Activated naive CD8-positive, alpha-beta T cell (primary cell): ENCODE measurements at regions not wholly inside any gene's neighbourhood (a gene's known extent, or its start where the extent isn't known, plus 50 kb on each side); places are given as distances from the start of the nearest gene placed in this dataset.
A peak's percentile ranks its signal among the peaks of the same experiment; 100 is the strongest.

Source experiments
- H3K27ac Mint-ChIP-seq: one replicate; pipeline ENCODE4 v1.8.0; 2021; ENCODE audit warnings: mixed read lengths
- H3K27me3 Mint-ChIP-seq: one replicate; pipeline ENCODE4 v1.8.0; 2021; ENCODE audit warnings: mixed read lengths
- H3K36me3 Mint-ChIP-seq: one replicate; pipeline ENCODE4 v1.8.0; 2021; ENCODE audit warnings: mixed read lengths
- H3K4me1 Mint-ChIP-seq: one replicate; pipeline ENCODE4 v1.8.0; 2021; ENCODE audit warnings: low read depth, mixed read lengths
- H3K4me3 Mint-ChIP-seq: one replicate; pipeline ENCODE4 v1.8.0; 2021; ENCODE audit warnings: mild to moderate bottlenecking, mixed read lengths
- H3K9me3 Mint-ChIP-seq: one replicate; pipeline ENCODE4 v1.8.0; 2021; ENCODE audit warnings: low read depth, mixed read lengths

- Mint-ChIP-seq H3K4me3 (no peak overlapping the region), H3K27ac (peak overlapping the region; percentile 70), H3K27me3 (no peaks in the 10 kb centered on the region), H3K4me1 (peaks cover 52% of the 10 kb centered on the region), H3K9me3 (no peaks in the 10 kb centered on the region), H3K36me3 (no peaks in the 10 kb centered on the region)
Measured at GRCh38 chr12:132439333-132439904, 50.5 kb upstream of the FBRSL1 start.

- Mint-ChIP-seq H3K4me1 (peaks cover 49% of the 10 kb centered on the region), H3K27ac (no peak overlapping the region), H3K36me3 (no peaks in the 10 kb centered on the region), H3K27me3 (no peaks in the 10 kb centered on the region), H3K9me3 (no peaks in the 10 kb centered on the region), H3K4me3 (no peak overlapping the region)
Measured at GRCh38 chr12:132438726-132439125, 51.2 kb upstream of the FBRSL1 start.

GRCh38 chr12:132437943-132438700, 51.8 kb upstream of the FBRSL1 start:
- Mint-ChIP-seq H3K9me3 (no peaks in the 10 kb centered on the region), H3K4me3 (peak overlapping the region; percentile 56), H3K4me1 (peaks cover 46% of the 10 kb centered on the region), H3K27me3 (no peaks in the 10 kb centered on the region), H3K36me3 (no peaks in the 10 kb centered on the region), H3K27ac (peak overlapping the region; percentile 72)

- Mint-ChIP-seq H3K36me3 (no peaks in the 10 kb centered on the region), H3K27me3 (no peaks in the 10 kb centered on the region), H3K9me3 (no peaks in the 10 kb centered on the region), H3K4me3 (no peak overlapping the region), H3K27ac (no peak overlapping the region), H3K4me1 (peaks cover 44% of the 10 kb centered on the region)
Measured at GRCh38 chr12:132437252-132437932, 52.6 kb upstream of the FBRSL1 start.

GRCh38 chr12:132436791-132437251, 53.1 kb upstream of the FBRSL1 start:
- H3K36me3 Mint-ChIP-seq = no peaks in the 10 kb centered on the region
- H3K4me3 Mint-ChIP-seq = no peak overlapping the region
- H3K9me3 Mint-ChIP-seq = no peaks in the 10 kb centered on the region
- no peaks in the 10 kb centered on the region for H3K27me3 Mint-ChIP-seq
- no peak overlapping the region for H3K27ac Mint-ChIP-seq
- peaks cover 44% of the 10 kb centered on the region for H3K4me1 Mint-ChIP-seq

- H3K4me1 Mint-ChIP-seq = peaks cover 45% of the 10 kb centered on the region
- H3K4me3 Mint-ChIP-seq = peak overlapping the region; percentile 30
- H3K36me3 Mint-ChIP-seq = no peaks in the 10 kb centered on the region
- no peaks in the 10 kb centered on the region for H3K27me3 Mint-ChIP-seq
- no peaks in the 10 kb centered on the region for H3K9me3 Mint-ChIP-seq
- H3K27ac Mint-ChIP-seq = no peak overlapping the region
Measured at GRCh38 chr12:132435486-132436187, 54.3 kb upstream of the FBRSL1 start.

- peaks cover 46% of the 10 kb centered on the region for H3K4me1 Mint-ChIP-seq
- no peaks in the 10 kb centered on the region for H3K9me3 Mint-ChIP-seq
- no peak overlapping the region for H3K4me3 Mint-ChIP-seq
- H3K27me3 Mint-ChIP-seq = no peaks in the 10 kb centered on the region
- H3K27ac Mint-ChIP-seq = no peak overlapping the region
- H3K36me3 Mint-ChIP-seq = no peaks in the 10 kb centered on the region
Measured at GRCh38 chr12:132433641-132434395, 56.1 kb upstream of the FBRSL1 start.

- no peak overlapping the region for H3K4me3 Mint-ChIP-seq
- H3K4me1 Mint-ChIP-seq = peaks cover 42% of the 10 kb centered on the region
- no peaks in the 10 kb centered on the region for H3K36me3 Mint-ChIP-seq
Measured at GRCh38 chr12:132432721-132433577, 57.0 kb upstream of the FBRSL1 start.

GRCh38 chr12:132432126-132432705, 57.7 kb upstream of the FBRSL1 start:
- H3K4me3 Mint-ChIP-seq = no peak overlapping the region
- H3K27me3 Mint-ChIP-seq = no peaks in the 10 kb centered on the region
- no peaks in the 10 kb centered on the region for H3K36me3 Mint-ChIP-seq
- H3K27ac Mint-ChIP-seq = no peak overlapping the region
- H3K4me1 Mint-ChIP-seq = peaks cover 40% of the 10 kb centered on the region
- no peaks in the 10 kb centered on the region for H3K9me3 Mint-ChIP-seq

More at GRCh38 chr12:132432721-132433577, 57.0 kb upstream of the FBRSL1 start:
- H3K27me3 Mint-ChIP-seq = no peaks in the 10 kb centered on the region
- H3K9me3 Mint-ChIP-seq = no peaks in the 10 kb centered on the region
- no peak overlapping the region for H3K27ac Mint-ChIP-seq

- H3K9me3 Mint-ChIP-seq = no peaks in the 10 kb centered on the region
- H3K27me3 Mint-ChIP-seq = no peaks in the 10 kb centered on the region
- H3K4me3 Mint-ChIP-seq = no peak overlapping the region
- H3K36me3 Mint-ChIP-seq = no peaks in the 10 kb centered on the region
- peaks cover 33% of the 10 kb centered on the region for H3K4me1 Mint-ChIP-seq
- H3K27ac Mint-ChIP-seq = no peak overlapping the region
Measured at GRCh38 chr12:132430838-132431774, 58.8 kb upstream of the FBRSL1 start.

- Mint-ChIP-seq H3K4me3 (peak overlapping the region; percentile 44), H3K27me3 (no peaks in the 10 kb centered on the region), H3K4me1 (peaks cover 30% of the 10 kb centered on the region), H3K9me3 (no peaks in the 10 kb centered on the region), H3K36me3 (no peaks in the 10 kb centered on the region), H3K27ac (no peak overlapping the region)
Measured at GRCh38 chr12:132429946-132430643, 59.9 kb upstream of the FBRSL1 start.

GRCh38 chr12:132429602-132429945, 60.4 kb upstream of the FBRSL1 start:
- Mint-ChIP-seq H3K27ac (no peak overlapping the region), H3K9me3 (no peaks in the 10 kb centered on the region), H3K4me1 (peaks cover 25% of the 10 kb centered on the region), H3K27me3 (no peaks in the 10 kb centered on the region), H3K4me3 (no peak overlapping the region), H3K36me3 (no peaks in the 10 kb centered on the region)
